NCI-H1105 (cell line): ENCODE measurements at regions not wholly inside any gene's neighbourhood (a gene's known extent, or its start where the extent isn't known, plus 50 kb on each side); places are given as distances from the start of the nearest gene placed in this dataset.

ENCODE experiments used
- DNase-seq: peaks from one replicate; lab custom pipeline; 2025; lab: John Stamatoyannopoulos, UW

- no peak for DNase-seq
Observed at GRCh38 chr7:148950806-148951205, 66.7 kb upstream of the EZH2 start.

GRCh38 chr7:148944935-148945934 is 61.1 kb upstream of the EZH2 start:
- no peak for DNase-seq

GRCh38 chr7:148941598-148942275 is 57.6 kb upstream of the EZH2 start:
- DNase-seq = peak; percentile 75

GRCh38 chr7:148940702-148941597 is 56.9 kb upstream of the EZH2 start:
- peak; percentile 76 for DNase-seq

GRCh38 chr7:148939128-148939755 is 55.2 kb upstream of the EZH2 start:
- DNase-seq = no peak

GRCh38 chr7:148935451-148935850 is 51.4 kb upstream of the EZH2 start:
- DNase-seq = no peak
